HepG2 (cell line): ENCODE measurements at regions not wholly inside any gene's neighbourhood (a gene's known extent, or its start where the extent isn't known, plus 50 kb on each side); places are given as distances from the start of the nearest gene placed in this dataset.

Experiments
- ATAC-seq: fragments of 200-7000 bp; cut with Tn5 transposase; 3 replicates; pipeline ENCODE4 v1.9.1; 2020; ENCODE audit warnings: mild to moderate bottlenecking, moderate library complexity
- BruUV-seq: library from RNA; stranded (reverse); fragments of 400-500 nt; replicated peaks from 2 replicates; lab custom pipeline; 2021; lab: Mats Ljungman, UMichigan
- CTCF ChIA-PET: fragments of 300-600 bp; formaldehyde crosslinking; extraction: SDS; loops from one replicate; lab custom pipeline; 2021; ENCODE audit warnings: low total read pairs, inconsistent platforms, low intra/inter-chr PET ratio; lab: Yijun Ruan, JAX
- POLR2A ChIA-PET: fragments of 350-600 bp; sonication (Branson Sonifier 250); formaldehyde crosslinking; loops from one replicate; lab custom pipeline; 2020; ENCODE audit warnings: antibody characterized with exemption, inconsistent platforms; lab: Yijun Ruan, JAX
- DNase-seq: peaks from one replicate; pipeline ENCODE4 v3.0.0-alpha.2; 2015; ENCODE audit warnings: low spot score
- FAIRE-seq: peaks from 3 replicates; lab custom pipeline; 2011; peaks lifted over from hg19 to GRCh38; lab: Jason Lieb, UNC
- H2AFZ ChIP-seq: one replicate; pipeline ENCODE4 v1.6.1; 2011; ENCODE audit warnings: low read length, inconsistent platforms
- H3K27ac ChIP-seq: fragments of 300-600 bp; 3 replicates; pipeline ENCODE4 v1.8.0; 2011; ENCODE audit warnings: mixed run types, mild to moderate bottlenecking, mixed read lengths, low read length, inconsistent platforms; ENCODE audit not compliant: insufficient read depth; ENCODE audit errors: extremely low read length
- H3K27me3 ChIP-seq, 2 experiments: fragments of 200-600 bp in 1 of 2; 2 replicates in 1 of 2; 3 replicates in 1 of 2; pipeline versions ENCODE4 v1.6.0 to v1.8.0; 2011; ENCODE audit warnings: low read length in 2 of 2, mild to moderate bottlenecking in 2 of 2, moderate library complexity in 2 of 2, inconsistent platforms in 1 of 2; ENCODE audit not compliant: insufficient read depth in 2 of 2, control insufficient read depth in 1 of 2
- H3K36me3 ChIP-seq, 2 experiments: fragments of 200-600 bp in 1 of 2; replicated peaks in 1 of 2; 2 replicates in 1 of 2; 3 replicates in 1 of 2; pipeline versions ENCODE4 v1.5.1 to v1.8.0; 2011; ENCODE audit warnings: low read length in 2 of 2, inconsistent platforms in 1 of 2; ENCODE audit not compliant: insufficient read depth in 2 of 2, control insufficient read depth in 1 of 2
- H3K4me1 ChIP-seq: 2 replicates; pipeline ENCODE4 v1.5.1; 2012; ENCODE audit warnings: low read length, inconsistent platforms; ENCODE audit not compliant: insufficient read depth
- H3K4me2 ChIP-seq: 2 replicates; pipeline ENCODE4 v1.6.0; 2011; ENCODE audit warnings: low read depth, low read length, inconsistent platforms
- H3K4me3 ChIP-seq, 3 experiments: fragments of 200-600 bp in 1 of 3; sonication (generic), shearing (Covaris generic) in 1 of 3; replicated peaks in 1 of 3; 2 replicates each; pipeline ENCODE4 v1.5.1; 2011 to 2016; ENCODE audit warnings: low read length in 3 of 3, inconsistent platforms in 2 of 3, low read depth in 2 of 3, mild to moderate bottlenecking in 2 of 3, control low read depth in 1 of 3, mixed read lengths in 1 of 3; ENCODE audit not compliant: insufficient read depth in 1 of 3
- H3K79me2 ChIP-seq: one replicate; pipeline ENCODE4 v1.6.1; 2011; ENCODE audit warnings: low read length, inconsistent platforms; ENCODE audit not compliant: insufficient read depth
- H3K9ac ChIP-seq: 2 replicates; pipeline ENCODE4 v1.6.0; 2011; ENCODE audit warnings: mild to moderate bottlenecking, low read depth, low read length, inconsistent platforms; ENCODE audit not compliant: insufficient read depth
- H3K9me3 ChIP-seq: 2 replicates; pipeline ENCODE4 v1.5.1; 2012; ENCODE audit warnings: mild to moderate bottlenecking, low read length
- H4K20me1 ChIP-seq: 2 replicates; pipeline ENCODE4 v1.6.0; 2011; ENCODE audit warnings: inconsistent platforms, mild to moderate bottlenecking, low read length, moderate library complexity; ENCODE audit not compliant: insufficient read depth
- MATR3 ChIP-seq: sonication (generic); formaldehyde crosslinking; IDR thresholded peaks from 2 replicates; pipeline ENCODE4 v1.4.0; 2020; ENCODE audit warnings: missing genetic modification reagents
- SAP130 ChIP-seq: IDR thresholded peaks from 2 replicates; pipeline ENCODE4 v1.6.1; 2016; ENCODE audit warnings: low read depth
- U2AF1 ChIP-seq: fragments of 200-400 bp; formaldehyde crosslinking; optimal IDR thresholded peaks from 2 replicates; pipeline ENCODE3; 2017; ENCODE audit warnings: mild to moderate bottlenecking, low read depth, low read length
- XBP1 ChIP-seq: sonication (generic); formaldehyde crosslinking; IDR thresholded peaks from 2 replicates; pipeline ENCODE4 v1.5.0; 2020; ENCODE audit warnings: missing genetic modification reagents
- ZC3H4 ChIP-seq: sonication (generic); formaldehyde crosslinking; IDR thresholded peaks from 2 replicates; pipeline ENCODE4 v1.4.0; 2020; ENCODE audit warnings: missing genetic modification reagents, borderline replicate concordance
- ZNF207 ChIP-seq: fragments of 450-650 bp; IDR thresholded peaks from 2 replicates; pipeline ENCODE4 v1.6.1; 2016; ENCODE audit warnings: antibody characterized with exemption, borderline replicate concordance
- ZNF292 ChIP-seq: sonication (generic); formaldehyde crosslinking; IDR thresholded peaks from 2 replicates; pipeline ENCODE4 v1.8.1; 2022; ENCODE audit warnings: mild to moderate bottlenecking, low read depth, missing genetic modification reagents, borderline replicate concordance
- ZNF432 ChIP-seq: sonication (generic); formaldehyde crosslinking; IDR thresholded peaks from 2 replicates; pipeline ENCODE4 v1.5.0; 2020; ENCODE audit warnings: missing genetic modification reagents, mild to moderate bottlenecking, borderline replicate concordance
- ZNF569 ChIP-seq: sonication (generic); formaldehyde crosslinking; IDR thresholded peaks from 2 replicates; pipeline ENCODE4 v1.5.0; 2020; ENCODE audit warnings: mild to moderate bottlenecking, missing genetic modification reagents, moderate library complexity, borderline replicate concordance
- ZSCAN20 ChIP-seq: sonication (generic); formaldehyde crosslinking; IDR thresholded peaks from 2 replicates; pipeline ENCODE4 v1.4.0; 2020; ENCODE audit warnings: missing genetic modification reagents, mild to moderate bottlenecking, borderline replicate concordance
- ZZZ3 ChIP-seq: sonication (generic); formaldehyde crosslinking; IDR thresholded peaks from 2 replicates; pipeline ENCODE4 v1.4.0; 2020; ENCODE audit warnings: missing genetic modification reagents, mild to moderate bottlenecking, borderline replicate concordance
- WGBS: methylation state at CpG from one replicate; pipeline ENCODE4 v1.1.6; 2017; ENCODE audit warnings: low lambda C conversion rate; 5-methylcytosine and 5-hydroxymethylcytosine counted together
- in situ Hi-C: cut with HindIII; loops from 2 replicates; pipeline ENCODE4 v1.10.0; 2017; ENCODE audit warnings: low pct_unique_long_range_greater_than_20kb; ENCODE audit not compliant: extremely low pct_ligation_motif_present
- intact Hi-C: fragments of 100-400 bp; cut with micrococcal nuclease; formaldehyde crosslinking; loops from one replicate; pipeline ENCODE4 v1.10.0; 2022; ENCODE audit not compliant: unreplicated experiment
- TF ChIP-seq, protein P1 (sequence below): conservative IDR thresholded peaks from 2 replicates; pipeline ENCODE4 v1.6.1; 2018; ENCODE audit warnings: missing genetic modification reagents
- TF ChIP-seq, protein P2 (sequence below): sonication (generic); formaldehyde crosslinking; IDR thresholded peaks from 2 replicates; pipeline ENCODE4 v1.8.1; 2023; ENCODE audit warnings: missing genetic modification reagents, inconsistent platforms, borderline replicate concordance

DNA sequence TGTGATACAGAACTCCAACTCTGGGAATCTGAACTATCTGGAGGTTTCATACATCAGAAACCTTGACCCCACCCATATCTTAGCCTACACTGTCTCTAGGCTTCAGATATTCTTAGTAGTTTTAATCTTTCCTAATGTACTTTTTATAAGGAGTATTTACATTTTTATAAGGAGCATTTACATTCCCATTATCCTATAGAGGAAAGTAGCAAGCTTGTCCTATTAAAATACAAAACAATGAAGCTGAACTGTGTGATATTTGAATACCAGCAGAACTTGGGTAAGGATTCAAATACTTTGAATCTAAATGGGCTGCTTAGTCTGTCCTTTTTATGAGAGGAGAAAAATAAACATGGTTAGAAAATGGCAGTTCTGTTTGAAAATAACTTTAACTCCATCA lies 247.4 kb downstream of the FMR1NB start:
- intact Hi-C loops (no loop called here), in situ Hi-C loops (no loop called here)
- Histone ChIP-seq H4K20me1 (no peaks in the 10 kb centered on the region), H3K27ac (no peak overlapping the region), H3K4me2 (no peak overlapping the region), H3K36me3 (no peaks in the 10 kb centered on the region), H3K4me3 (no peak overlapping the region), H3K9ac (no peak overlapping the region), H3K27me3 (no peaks in the 10 kb centered on the region), H3K79me2 (no peaks in the 10 kb centered on the region), H3K4me1 (no peaks in the 10 kb centered on the region), H2AFZ (no peak overlapping the region), H3K9me3 (no peaks in the 10 kb centered on the region)
- ChIA-PET CTCF (no interaction called here), POLR2A (no interaction called here)
- BruUV-seq = no TSS peak
- ATAC-seq (no peak), DNase-seq (no peak), FAIRE-seq (no peak)
- TF ChIP-seq U2AF1 (no peak), ZSCAN20 (CRISPR knock-in tag) (no peak), ZNF569 (no peak)
- TF ChIP-seq, protein P1, sequence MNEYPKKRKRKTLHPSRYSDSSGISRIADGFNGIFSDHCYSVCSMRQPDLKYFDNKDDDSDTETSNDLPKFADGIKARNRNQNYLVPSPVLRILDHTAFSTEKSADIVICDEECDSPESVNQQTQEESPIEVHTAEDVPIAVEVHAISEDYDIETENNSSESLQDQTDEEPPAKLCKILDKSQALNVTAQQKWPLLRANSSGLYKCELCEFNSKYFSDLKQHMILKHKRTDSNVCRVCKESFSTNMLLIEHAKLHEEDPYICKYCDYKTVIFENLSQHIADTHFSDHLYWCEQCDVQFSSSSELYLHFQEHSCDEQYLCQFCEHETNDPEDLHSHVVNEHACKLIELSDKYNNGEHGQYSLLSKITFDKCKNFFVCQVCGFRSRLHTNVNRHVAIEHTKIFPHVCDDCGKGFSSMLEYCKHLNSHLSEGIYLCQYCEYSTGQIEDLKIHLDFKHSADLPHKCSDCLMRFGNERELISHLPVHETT = no peak

DNA sequence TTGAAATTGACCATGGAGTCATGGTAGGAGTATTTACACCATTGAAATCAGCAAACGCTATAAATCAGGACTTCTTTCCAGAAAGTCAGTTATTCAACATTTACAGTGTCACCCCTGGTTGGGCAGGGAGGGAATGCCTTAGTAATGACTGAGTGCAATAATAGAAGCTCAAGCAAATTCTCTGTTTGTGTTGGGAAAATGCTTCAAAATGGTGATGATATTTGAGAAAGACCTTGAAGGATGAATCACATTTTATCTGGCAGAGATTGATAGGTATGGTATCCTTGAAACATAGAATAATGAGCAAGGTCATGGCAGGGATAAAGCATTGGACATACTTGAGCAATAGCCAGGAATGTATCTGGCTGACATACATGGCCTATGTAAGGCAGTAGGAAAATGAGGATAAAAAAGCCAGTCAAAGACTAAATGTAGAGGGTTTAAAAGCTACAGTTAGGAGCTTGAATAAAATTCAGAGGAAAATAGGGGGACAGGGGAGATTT lies 248.7 kb downstream of the FMR1NB start:
- H3K9ac ChIP-seq = no peak overlapping the region
- no peak overlapping the region for H3K27ac ChIP-seq
- no peak for TF ChIP-seq SAP130
- no peak for TF ChIP-seq XBP1 (CRISPR knock-in tag)
- TF ChIP-seq ZZZ3 (CRISPR knock-in tag) = no peak
- no peak for TF ChIP-seq ZNF292 (CRISPR knock-in tag)
- TF ChIP-seq MATR3 (CRISPR knock-in tag) = no peak
- no peak for TF ChIP-seq ZNF432
- no peak for TF ChIP-seq ZNF207
- TF ChIP-seq, protein P2, sequence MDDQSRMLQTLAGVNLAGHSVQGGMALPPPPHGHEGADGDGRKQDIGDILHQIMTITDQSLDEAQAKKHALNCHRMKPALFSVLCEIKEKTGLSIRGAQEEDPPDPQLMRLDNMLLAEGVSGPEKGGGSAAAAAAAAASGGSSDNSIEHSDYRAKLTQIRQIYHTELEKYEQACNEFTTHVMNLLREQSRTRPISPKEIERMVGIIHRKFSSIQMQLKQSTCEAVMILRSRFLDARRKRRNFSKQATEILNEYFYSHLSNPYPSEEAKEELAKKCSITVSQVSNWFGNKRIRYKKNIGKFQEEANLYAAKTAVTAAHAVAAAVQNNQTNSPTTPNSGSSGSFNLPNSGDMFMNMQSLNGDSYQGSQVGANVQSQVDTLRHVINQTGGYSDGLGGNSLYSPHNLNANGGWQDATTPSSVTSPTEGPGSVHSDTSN = no peak
- TF ChIP-seq ZC3H4 = no peak
- H3K4me2 ChIP-seq = no peak overlapping the region
- in situ Hi-C loops (no loop called here), intact Hi-C loops (no loop called here)
- no peak overlapping the region for H3K4me3 ChIP-seq
- H3K4me1 ChIP-seq = no peaks in the 10 kb centered on the region
- no peak for DNase-seq
- no peaks in the 10 kb centered on the region for H3K9me3 ChIP-seq
- POLR2A ChIA-PET = no interaction called here
- no peaks in the 10 kb centered on the region for H3K36me3 ChIP-seq
- CTCF ChIA-PET = no interaction called here
- BruUV-seq = no TSS peak
- H3K27me3 ChIP-seq = no peaks in the 10 kb centered on the region
- no peaks in the 10 kb centered on the region for H4K20me1 ChIP-seq
- WGBS = 0% methylated on average over 1 of the region's 1 CpG
- no peak for FAIRE-seq
- ATAC-seq = no peak
- no peak overlapping the region for H2AFZ ChIP-seq
- no peaks in the 10 kb centered on the region for H3K79me2 ChIP-seq
